Activated CD4-positive, alpha-beta T cell treated with anti-CD3 and anti-CD28 coated beads for 36 hours (primary cell): ENCODE measurements at regions not wholly inside any gene's neighbourhood (a gene's known extent, or its start where the extent isn't known, plus 50 kb on each side); places are given as distances from the start of the nearest gene placed in this dataset.
"Not testable (repeated sequence)": the region's sequence is repeated elsewhere in the genome, so short reads cannot be mapped to it uniquely, and the experiment has no call there.

ENCODE experiments used
- ATAC-seq: fragments of 200-7000 bp; cut with Tn5 transposase; one replicate; pipeline ENCODE4 v1.10.0; 2021; ENCODE audit warnings: mild to moderate bottlenecking, moderate library complexity
- CTCF ChIA-PET: fragments of 350-600 bp; sonication (Branson Sonifier 250); formaldehyde crosslinking; loops from one replicate; lab custom pipeline; 2021; ENCODE audit warnings: antibody characterized with exemption; lab: Charles Lee
- POLR2A ChIA-PET: fragments of 350-600 bp; sonication (Branson Sonifier 250); formaldehyde crosslinking; loops from one replicate; lab custom pipeline; 2021; ENCODE audit warnings: antibody characterized with exemption, inconsistent platforms; lab: Charles Lee
- DNase-seq: peaks from one replicate; pipeline ENCODE4 v3.0.0-alpha.2; 2020
- H3K27ac Mint-ChIP-seq: one replicate; pipeline ENCODE4 v1.8.0; 2021; ENCODE audit warnings: mixed read lengths
- H3K27me3 Mint-ChIP-seq: one replicate; pipeline ENCODE4 v1.8.0; 2021; ENCODE audit warnings: mixed read lengths
- H3K36me3 Mint-ChIP-seq: one replicate; pipeline ENCODE4 v1.8.0; 2021; ENCODE audit warnings: low read depth, mixed read lengths
- H3K4me1 Mint-ChIP-seq: one replicate; pipeline ENCODE4 v1.8.0; 2021; ENCODE audit warnings: mixed read lengths
- H3K4me3 Mint-ChIP-seq: one replicate; pipeline ENCODE4 v1.8.0; 2021; ENCODE audit warnings: mild to moderate bottlenecking, moderate library complexity, mixed read lengths
- H3K9me3 Mint-ChIP-seq: one replicate; pipeline ENCODE4 v1.8.0; 2021; ENCODE audit warnings: low read depth, mixed read lengths
- intact Hi-C, 2 experiments: fragments of 100-400 bp; cut with DNase I in 1 of 2; cut with micrococcal nuclease in 1 of 2; formaldehyde crosslinking; loops; one replicate each; pipeline versions ENCODE4 v1.14.2 to v1.15.1; 2022 to 2024; cut with DNase I, micrococcal nuclease

DNA sequence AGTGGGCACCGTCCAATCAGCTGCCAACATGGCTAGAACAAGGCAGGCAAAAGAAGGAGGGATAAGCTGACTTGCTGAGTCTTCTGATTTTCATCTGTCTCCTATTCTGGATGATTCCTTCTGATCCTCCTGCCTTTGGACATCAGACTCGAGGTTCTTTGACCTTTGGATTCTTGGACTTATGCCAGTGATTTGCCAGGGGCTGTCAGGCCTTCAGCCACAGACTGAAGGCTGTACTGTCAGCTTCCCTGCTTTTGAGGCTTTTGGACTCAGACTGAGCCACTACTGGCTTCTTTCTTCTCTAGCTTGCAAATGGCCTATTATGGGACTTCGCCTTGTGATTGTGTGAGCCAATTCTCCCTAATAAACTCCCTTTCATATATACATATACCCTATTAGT lies 146.8 kb upstream of the IFNE start:
- ATAC-seq, H3K27ac Mint-ChIP-seq, H3K27me3 Mint-ChIP-seq, H3K4me3 Mint-ChIP-seq, CTCF ChIA-PET, H3K9me3 Mint-ChIP-seq, H3K36me3 Mint-ChIP-seq, POLR2A ChIA-PET, DNase-seq: not testable (repeated sequence)
- intact Hi-C loops: loop anchor here in 1 of 2 experiments (5.0 kb wide), 1 partner anchor 52 kb away; no protein-coding TSS in a partner anchor
- peaks cover 22% of the 10 kb centered on the region for H3K4me1 Mint-ChIP-seq

- Mint-ChIP-seq H3K9me3 (no peaks in the 10 kb centered on the region), H3K36me3 (no peaks in the 10 kb centered on the region), H3K27me3 (no peaks in the 10 kb centered on the region), H3K4me3 (no peak overlapping the region), H3K4me1 (no peaks in the 10 kb centered on the region), H3K27ac (no peak overlapping the region)
- DNase-seq (no peak), ATAC-seq (no peak)
- intact Hi-C loops: no loop called here
- CTCF ChIA-PET: interaction anchor here (0.7 kb wide), 1 partner anchor 9 kb away, joined by 3 read pairs; no protein-coding TSS in a partner anchor
- POLR2A ChIA-PET: no interaction called here
Observed at GRCh38 chr9:21634951-21635350, 152.8 kb upstream of the IFNE start.

DNA sequence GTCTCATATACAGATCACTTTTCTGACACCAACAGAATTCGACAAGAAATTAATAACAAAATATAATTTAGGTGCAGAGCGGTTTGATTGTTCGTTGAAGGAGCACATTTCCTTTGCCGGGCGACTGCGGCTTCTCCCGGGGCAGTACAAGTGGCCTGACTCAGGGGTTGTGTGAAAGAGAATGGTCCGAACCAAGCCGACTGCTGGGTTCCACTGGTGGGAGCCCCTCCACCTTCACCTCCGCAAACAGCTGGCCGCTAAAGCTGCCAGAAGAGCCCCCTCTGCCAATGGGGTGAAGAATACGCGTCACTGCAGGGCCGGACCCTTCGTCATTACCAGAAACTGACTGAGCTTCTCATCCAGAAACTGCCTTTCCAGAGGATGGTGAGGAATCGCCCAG lies 156.0 kb upstream of the IFNE start:
- DNase-seq: no peak
- POLR2A ChIA-PET: no interaction called here
- no peak overlapping the region for H3K4me3 Mint-ChIP-seq
- H3K9me3 Mint-ChIP-seq: peaks cover 5% of the 10 kb centered on the region
- no peak overlapping the region for H3K27ac Mint-ChIP-seq
- no peaks in the 10 kb centered on the region for H3K36me3 Mint-ChIP-seq
- no peaks in the 10 kb centered on the region for H3K27me3 Mint-ChIP-seq
- no peaks in the 10 kb centered on the region for H3K4me1 Mint-ChIP-seq
- intact Hi-C loops: no loop called here
- CTCF ChIA-PET: no interaction called here
- ATAC-seq: no peak

GRCh38 chr9:21653091-21653490 lies 149.3 kb upstream of the MTAP start:
- DNase-seq (no peak), ATAC-seq (no peak)
- ChIA-PET CTCF (no interaction called here), POLR2A (no interaction called here)
- Mint-ChIP-seq H3K4me3 (no peak overlapping the region), H3K27ac (no peak overlapping the region), H3K27me3 (no peaks in the 10 kb centered on the region), H3K36me3 (peaks cover 2% of the 10 kb centered on the region), H3K4me1 (peaks cover 4% of the 10 kb centered on the region), H3K9me3 (peaks cover 16% of the 10 kb centered on the region)
- intact Hi-C loops: no loop called here

GRCh38 chr9:21653589-21653988 lies 148.8 kb upstream of the MTAP start:
- POLR2A ChIA-PET: no interaction called here
- H3K36me3 Mint-ChIP-seq: peaks cover 2% of the 10 kb centered on the region
- ATAC-seq: no peak

DNA sequence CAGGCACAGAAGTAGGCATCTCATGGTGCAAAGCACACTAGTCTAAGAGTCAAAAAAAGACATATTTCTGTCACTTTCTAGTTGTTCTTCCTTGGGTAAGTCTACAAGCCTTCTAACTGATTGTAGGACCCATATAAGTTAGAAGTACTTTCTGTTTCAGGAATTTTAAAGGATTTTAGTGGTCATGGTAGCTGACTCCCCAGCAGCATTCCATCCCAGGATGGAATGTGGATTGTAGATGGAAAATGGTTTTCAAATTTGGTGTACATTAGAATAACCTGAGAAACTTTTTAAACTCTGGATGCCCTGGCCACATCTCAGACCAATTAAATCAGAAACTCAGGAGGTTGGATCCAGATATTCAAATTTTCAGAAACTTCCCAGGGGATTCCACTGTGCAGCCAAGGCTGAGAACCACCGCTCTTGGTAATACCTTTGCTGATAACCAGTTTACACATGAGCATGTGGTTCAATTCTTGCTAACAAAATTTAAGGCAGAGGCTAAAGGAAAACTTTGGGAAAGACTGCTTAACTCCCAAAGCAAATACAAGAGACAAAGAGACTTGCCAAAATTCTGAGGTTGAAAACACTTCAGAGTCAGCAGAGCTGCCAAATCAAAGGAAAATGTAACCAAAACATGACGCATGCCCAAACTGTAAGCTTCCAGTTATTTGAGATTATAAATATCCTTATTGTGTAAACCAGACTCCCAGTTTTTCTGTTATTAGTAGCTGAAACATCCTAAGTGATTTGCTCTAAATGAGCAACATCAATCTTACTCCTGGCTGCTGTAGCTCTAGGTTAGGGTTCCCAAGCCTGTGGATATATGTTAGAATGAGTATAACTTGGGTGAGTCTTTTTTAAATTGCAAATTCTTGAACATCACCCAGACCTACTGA lies 145.4 kb upstream of the MTAP start:
- Mint-ChIP-seq H3K4me1 (peaks cover 4% of the 10 kb centered on the region), H3K4me3 (no peak overlapping the region), H3K27me3 (peaks cover 2% of the 10 kb centered on the region), H3K36me3 (no peaks in the 10 kb centered on the region), H3K27ac (no peak overlapping the region), H3K9me3 (no peaks in the 10 kb centered on the region)
- intact Hi-C loops: no loop called here
- ChIA-PET POLR2A (no interaction called here), CTCF (no interaction called here)
- DNase-seq (no peak), ATAC-seq (no peak)

More at GRCh38 chr9:21653589-21653988, 148.8 kb upstream of the MTAP start:
- H3K27me3 Mint-ChIP-seq: no peaks in the 10 kb centered on the region
- H3K4me1 Mint-ChIP-seq: peaks cover 4% of the 10 kb centered on the region
- H3K9me3 Mint-ChIP-seq: peaks cover 11% of the 10 kb centered on the region
- CTCF ChIA-PET: no interaction called here
- no peak for DNase-seq
- intact Hi-C loops: no loop called here
- no peak overlapping the region for H3K27ac Mint-ChIP-seq
- H3K4me3 Mint-ChIP-seq: no peak overlapping the region

- Mint-ChIP-seq H3K27ac (no peak overlapping the region), H3K4me1 (peaks cover 4% of the 10 kb centered on the region), H3K9me3 (no peaks in the 10 kb centered on the region), H3K4me3 (no peak overlapping the region), H3K27me3 (peaks cover 2% of the 10 kb centered on the region), H3K36me3 (no peaks in the 10 kb centered on the region)
- ATAC-seq (no peak), DNase-seq (no peak)
- ChIA-PET POLR2A (no interaction called here), CTCF (interaction anchor here (1.1 kb wide), 1 partner anchor 30 kb away, joined by 3 read pairs; no protein-coding TSS in a partner anchor)
- intact Hi-C loops: no loop called here
Observed at GRCh38 chr9:21657966-21658667, 144.3 kb upstream of the MTAP start.

DNA sequence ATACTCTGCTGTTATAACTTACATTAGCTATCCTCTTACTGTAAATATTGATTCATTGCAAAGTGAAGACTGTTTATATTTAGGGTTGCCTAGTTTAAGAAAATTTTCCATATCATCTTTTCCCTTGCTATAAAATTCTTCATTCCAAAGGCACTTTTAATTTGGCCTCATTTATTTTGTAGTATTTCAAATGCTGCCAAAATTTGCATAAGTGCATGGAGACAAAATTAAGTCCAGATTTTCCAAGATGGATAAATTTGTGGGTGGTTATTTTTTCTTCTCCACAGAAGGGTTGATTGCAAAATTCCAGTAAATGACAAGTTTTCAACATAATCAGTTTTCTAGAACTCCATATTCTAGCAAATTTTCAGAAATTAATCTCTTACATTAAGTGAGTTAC lies 141.5 kb upstream of the MTAP start:
- intact Hi-C loops: no loop called here
- Mint-ChIP-seq H3K9me3 (no peaks in the 10 kb centered on the region), H3K27me3 (peaks cover 2% of the 10 kb centered on the region), H3K4me1 (peaks cover 4% of the 10 kb centered on the region), H3K36me3 (no peaks in the 10 kb centered on the region), H3K27ac (no peak overlapping the region), H3K4me3 (no peak overlapping the region)
- POLR2A ChIA-PET: no interaction called here
- DNase-seq (no peak), ATAC-seq (no peak)
- CTCF ChIA-PET: no interaction called here

DNA sequence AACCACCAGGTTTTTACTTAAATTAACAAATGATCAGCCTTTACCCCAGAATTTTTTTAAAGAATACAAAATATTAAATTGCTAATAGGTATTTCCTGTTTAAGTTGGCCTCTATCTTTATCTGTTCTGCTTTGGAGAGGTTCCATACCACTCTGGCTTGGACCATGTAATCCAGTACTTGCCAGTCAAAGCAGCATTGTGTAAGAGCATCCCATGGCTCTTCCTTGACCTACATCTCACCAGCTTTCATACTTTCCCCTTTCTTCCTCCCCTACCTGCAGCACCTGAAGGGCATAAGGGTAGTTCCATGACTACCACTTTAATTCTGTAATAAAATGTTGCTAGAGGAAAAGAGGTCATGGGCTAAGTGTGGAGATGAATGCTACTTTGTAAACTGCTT lies 140.8 kb upstream of the MTAP start:
- Mint-ChIP-seq H3K4me1 (peaks cover under 1% of the 10 kb centered on the region), H3K27ac (no peak overlapping the region), H3K4me3 (no peak overlapping the region), H3K9me3 (no peaks in the 10 kb centered on the region), H3K36me3 (no peaks in the 10 kb centered on the region), H3K27me3 (peaks cover 2% of the 10 kb centered on the region)
- ChIA-PET CTCF (no interaction called here), POLR2A (no interaction called here)
- intact Hi-C loops: no loop called here
- no peak for DNase-seq
- no peak for ATAC-seq

GRCh38 chr9:21668516-21668915 lies 133.9 kb upstream of the MTAP start:
- Mint-ChIP-seq H3K27ac (no peak overlapping the region), H3K4me1 (peaks cover 17% of the 10 kb centered on the region), H3K4me3 (no peak overlapping the region), H3K27me3 (no peaks in the 10 kb centered on the region), H3K9me3 (no peaks in the 10 kb centered on the region), H3K36me3 (no peaks in the 10 kb centered on the region)
- DNase-seq (no peak), ATAC-seq (no peak)
- CTCF ChIA-PET: interaction anchor here (1.7 kb wide), 1 partner anchor 41 kb away, joined by 4 read pairs; no protein-coding TSS in a partner anchor
- POLR2A ChIA-PET: no interaction called here
- intact Hi-C loops: no loop called here

DNA sequence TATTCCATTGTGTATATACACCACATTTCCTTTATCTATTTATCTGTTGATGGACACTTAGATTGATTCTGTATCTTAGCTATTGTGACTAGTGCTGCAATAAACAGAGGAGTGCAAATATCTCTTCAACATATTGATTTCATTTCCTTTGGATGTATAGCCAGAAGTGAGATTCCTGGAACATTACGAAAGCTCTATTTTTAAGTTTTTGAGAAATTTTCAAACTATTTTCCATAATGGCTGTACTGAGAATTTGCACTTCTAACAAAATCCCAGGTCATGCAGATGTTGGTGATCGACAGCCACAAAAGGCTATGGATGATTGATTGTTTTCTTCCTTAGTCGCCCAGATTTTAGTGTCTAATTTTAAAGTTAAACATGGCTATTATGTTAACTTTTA lies 132.7 kb upstream of the MTAP start:
- DNase-seq (no peak), ATAC-seq (no peak)
- Mint-ChIP-seq H3K36me3 (no peaks in the 10 kb centered on the region), H3K27me3 (no peaks in the 10 kb centered on the region), H3K27ac (no peak overlapping the region), H3K4me3 (no peak overlapping the region), H3K9me3 (no peaks in the 10 kb centered on the region), H3K4me1 (peaks cover 17% of the 10 kb centered on the region)
- intact Hi-C loops: no loop called here
- CTCF ChIA-PET: interaction anchor here (0.8 to 1.0 kb wide), 2 partner anchors 20 to 340 kb away, joined by 3 to 4 read pairs; no protein-coding TSS in a partner anchor
- POLR2A ChIA-PET: no interaction called here
